ENCODE measurements at regions not wholly inside any gene's neighbourhood (a gene's known extent, or its start where the extent isn't known, plus 50 kb on each side); places are given as distances from the start of the nearest gene placed in this dataset.

DNA sequence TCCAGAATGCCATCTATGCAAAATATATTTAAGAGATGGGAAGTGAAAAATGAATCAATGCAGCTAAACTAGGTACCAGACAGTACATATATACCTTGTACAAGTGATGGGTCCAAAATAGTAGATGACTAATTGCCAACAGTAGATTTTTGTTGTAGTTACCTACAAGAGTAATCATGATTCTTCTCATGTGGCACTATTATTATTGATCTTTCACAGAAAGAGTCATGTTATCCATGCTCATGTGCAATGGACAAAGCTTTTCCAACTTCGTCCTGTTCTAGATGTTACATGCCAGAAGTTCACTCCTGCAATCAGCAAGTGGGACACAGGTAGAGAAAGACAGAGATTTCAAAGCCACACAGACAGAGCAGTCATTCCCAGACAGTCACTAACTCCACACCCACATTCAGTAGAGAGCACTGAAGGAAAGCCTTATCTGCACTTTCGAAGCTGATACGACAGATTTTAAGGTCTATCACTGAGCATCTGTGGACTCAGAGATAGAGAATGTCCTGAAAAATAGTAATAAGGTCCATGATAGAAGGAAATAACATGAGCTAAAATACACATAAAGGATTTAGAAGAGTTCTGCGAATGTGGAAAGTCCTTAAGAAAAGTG is 101.6 kb upstream of the ITPRID2 start:
- Histone ChIP-seq H2AFZ (ENCODE audit: low read length) (no peak overlapping the region), H3K9ac (ENCODE audit: low read length) (no peak overlapping the region), H3K27me3 (replicated peaks; ENCODE audit: insufficient read depth, low read length) (no peaks in the 10 kb centered on the region), H3K9me2 (replicated peaks; ENCODE audit: insufficient read depth, low read length) (no peaks in the 10 kb centered on the region), H3F3A (ENCODE audit: insufficient read depth, low read length) (no peaks in the 10 kb centered on the region), H3K4me3 (ENCODE audit: low read length) (no peak overlapping the region), H3K79me2 (ENCODE audit: low read length) (no peaks in the 10 kb centered on the region), H3K4me1 (ENCODE audit: low read length) (no peaks in the 10 kb centered on the region), H3K4me2 (ENCODE audit: low read depth, low read length) (no peak overlapping the region), H3K9me3 (replicated peaks; ENCODE audit: insufficient read depth, low read length) (no peaks in the 10 kb centered on the region), H3K27ac (ENCODE audit: low read length) (no peak overlapping the region), H3K36me3 (replicated peaks; ENCODE audit: insufficient read depth, low read length) (no peaks in the 10 kb centered on the region), H4K20me1 (ENCODE audit: insufficient read depth, low read length) (no peaks in the 10 kb centered on the region)
- DNase-seq = no peak
- no peak for TF ChIP-seq EZH2phosphoT487 (IDR thresholded peaks at IDR 0.05; ENCODE audit: low read length)

GRCh38 chr2:181790716-181791649 is 100.5 kb upstream of the ITPRID2 start:
- H3K9me2 ChIP-seq (replicated peaks; ENCODE audit: insufficient read depth, low read length) = no peaks in the 10 kb centered on the region
- H3K36me3 ChIP-seq (replicated peaks; ENCODE audit: insufficient read depth, low read length) = no peaks in the 10 kb centered on the region
- DNase-seq = no peak
- no peak overlapping the region for H2AFZ ChIP-seq (ENCODE audit: low read length)
- H4K20me1 ChIP-seq (ENCODE audit: insufficient read depth, low read length) = no peaks in the 10 kb centered on the region
- no peaks in the 10 kb centered on the region for H3K9me3 ChIP-seq (replicated peaks; ENCODE audit: insufficient read depth, low read length)
- no peak overlapping the region for H3K9ac ChIP-seq (ENCODE audit: low read length)
- no peaks in the 10 kb centered on the region for H3K27me3 ChIP-seq (replicated peaks; ENCODE audit: insufficient read depth, low read length)
- H3K4me2 ChIP-seq (ENCODE audit: low read depth, low read length) = no peak overlapping the region
- no peaks in the 10 kb centered on the region for H3F3A ChIP-seq (ENCODE audit: insufficient read depth, low read length)
- no peaks in the 10 kb centered on the region for H3K79me2 ChIP-seq (ENCODE audit: low read length)
- no peak overlapping the region for H3K27ac ChIP-seq (ENCODE audit: low read length)
- no peaks in the 10 kb centered on the region for H3K4me1 ChIP-seq (ENCODE audit: low read length)
- no peak for TF ChIP-seq EZH2 (optimal IDR thresholded peaks at IDR 0.05; ENCODE audit: low read depth, low read length)
- TF ChIP-seq EZH2phosphoT487 (IDR thresholded peaks at IDR 0.05; ENCODE audit: low read length) = no peak
- TF ChIP-seq, protein P1, sequence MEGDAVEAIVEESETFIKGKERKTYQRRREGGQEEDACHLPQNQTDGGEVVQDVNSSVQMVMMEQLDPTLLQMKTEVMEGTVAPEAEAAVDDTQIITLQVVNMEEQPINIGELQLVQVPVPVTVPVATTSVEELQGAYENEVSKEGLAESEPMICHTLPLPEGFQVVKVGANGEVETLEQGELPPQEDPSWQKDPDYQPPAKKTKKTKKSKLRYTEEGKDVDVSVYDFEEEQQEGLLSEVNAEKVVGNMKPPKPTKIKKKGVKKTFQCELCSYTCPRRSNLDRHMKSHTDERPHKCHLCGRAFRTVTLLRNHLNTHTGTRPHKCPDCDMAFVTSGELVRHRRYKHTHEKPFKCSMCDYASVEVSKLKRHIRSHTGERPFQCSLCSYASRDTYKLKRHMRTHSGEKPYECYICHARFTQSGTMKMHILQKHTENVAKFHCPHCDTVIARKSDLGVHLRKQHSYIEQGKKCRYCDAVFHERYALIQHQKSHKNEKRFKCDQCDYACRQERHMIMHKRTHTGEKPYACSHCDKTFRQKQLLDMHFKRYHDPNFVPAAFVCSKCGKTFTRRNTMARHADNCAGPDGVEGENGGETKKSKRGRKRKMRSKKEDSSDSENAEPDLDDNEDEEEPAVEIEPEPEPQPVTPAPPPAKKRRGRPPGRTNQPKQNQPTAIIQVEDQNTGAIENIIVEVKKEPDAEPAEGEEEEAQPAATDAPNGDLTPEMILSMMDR (IDR thresholded peaks at IDR 0.05; ENCODE audit: low read length) = no peak
- no peak overlapping the region for H3K4me3 ChIP-seq (ENCODE audit: low read length)

DNA sequence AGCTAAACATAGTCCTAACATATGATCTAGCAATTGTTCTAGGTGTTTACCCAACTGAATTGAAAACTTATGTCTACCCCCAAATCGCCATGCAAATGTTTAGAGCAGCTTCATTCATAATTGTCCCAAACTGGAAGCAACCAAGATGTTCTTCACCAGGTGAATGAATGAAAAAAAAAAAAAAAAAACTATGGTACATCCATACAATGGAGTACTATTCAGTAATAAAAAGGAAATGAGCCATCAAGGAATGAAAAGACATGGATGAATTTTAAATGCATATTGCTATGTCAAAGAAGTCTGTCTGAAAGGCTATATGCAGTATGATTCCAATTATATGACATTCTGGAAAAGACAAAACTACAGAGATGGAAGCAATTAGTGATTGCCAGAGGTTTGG is 98.6 kb upstream of the ITPRID2 start:
- no peak for TF ChIP-seq EZH2 (optimal IDR thresholded peaks at IDR 0.05; ENCODE audit: low read depth, low read length)
- no peak for TF ChIP-seq EZH2phosphoT487 (IDR thresholded peaks at IDR 0.05; ENCODE audit: low read length)
- TF ChIP-seq, protein P1 (IDR thresholded peaks at IDR 0.05; ENCODE audit: low read length) = no peak
- no peaks in the 10 kb centered on the region for H3F3A ChIP-seq (ENCODE audit: insufficient read depth, low read length)
- no peaks in the 10 kb centered on the region for H3K9me2 ChIP-seq (replicated peaks; ENCODE audit: insufficient read depth, low read length)
- H3K27me3 ChIP-seq (replicated peaks; ENCODE audit: insufficient read depth, low read length) = no peaks in the 10 kb centered on the region
- no peaks in the 10 kb centered on the region for H3K79me2 ChIP-seq (ENCODE audit: low read length)
- no peak overlapping the region for H3K4me2 ChIP-seq (ENCODE audit: low read depth, low read length)
- H3K36me3 ChIP-seq (replicated peaks; ENCODE audit: insufficient read depth, low read length) = no peaks in the 10 kb centered on the region
- no peak overlapping the region for H3K4me3 ChIP-seq (ENCODE audit: low read length)
- H3K9ac ChIP-seq (ENCODE audit: low read length) = no peak overlapping the region
- no peak for DNase-seq
- H3K27ac ChIP-seq (ENCODE audit: low read length) = no peak overlapping the region
- H3K9me3 ChIP-seq (replicated peaks; ENCODE audit: insufficient read depth, low read length) = no peaks in the 10 kb centered on the region
- no peak overlapping the region for H2AFZ ChIP-seq (ENCODE audit: low read length)
- no peaks in the 10 kb centered on the region for H3K4me1 ChIP-seq (ENCODE audit: low read length)
- no peaks in the 10 kb centered on the region for H4K20me1 ChIP-seq (ENCODE audit: insufficient read depth, low read length)
